ENCODE measurements at regions not wholly inside any gene's neighbourhood (a gene's known extent, or its start where the extent isn't known, plus 50 kb on each side); places are given as distances from the start of the nearest gene placed in this dataset.

GRCh38 chr11:33994937-33995336 is 56.6 kb upstream of the CAPRIN1 start:
- TF ChIP-seq CTCF (IDR thresholded peaks at IDR 0.05) (no peak), POLR2AphosphoS5 (IDR thresholded peaks at IDR 0.05) (no peak), POLR2A (IDR thresholded peaks at IDR 0.05) (no peak)
